HG02610 (cell line): ENCODE measurements at regions not wholly inside any gene's neighbourhood (a gene's known extent, or its start where the extent isn't known, plus 50 kb on each side); places are given as distances from the start of the nearest gene placed in this dataset.

Experiments used
- ATAC-seq: cut with Tn5 transposase; IDR thresholded peaks from one replicate; pipeline ENCODE4 v1.9.1; 2021; ENCODE audit warnings: mild to moderate bottlenecking, moderate library complexity; ENCODE audit not compliant: unreplicated experiment

DNA sequence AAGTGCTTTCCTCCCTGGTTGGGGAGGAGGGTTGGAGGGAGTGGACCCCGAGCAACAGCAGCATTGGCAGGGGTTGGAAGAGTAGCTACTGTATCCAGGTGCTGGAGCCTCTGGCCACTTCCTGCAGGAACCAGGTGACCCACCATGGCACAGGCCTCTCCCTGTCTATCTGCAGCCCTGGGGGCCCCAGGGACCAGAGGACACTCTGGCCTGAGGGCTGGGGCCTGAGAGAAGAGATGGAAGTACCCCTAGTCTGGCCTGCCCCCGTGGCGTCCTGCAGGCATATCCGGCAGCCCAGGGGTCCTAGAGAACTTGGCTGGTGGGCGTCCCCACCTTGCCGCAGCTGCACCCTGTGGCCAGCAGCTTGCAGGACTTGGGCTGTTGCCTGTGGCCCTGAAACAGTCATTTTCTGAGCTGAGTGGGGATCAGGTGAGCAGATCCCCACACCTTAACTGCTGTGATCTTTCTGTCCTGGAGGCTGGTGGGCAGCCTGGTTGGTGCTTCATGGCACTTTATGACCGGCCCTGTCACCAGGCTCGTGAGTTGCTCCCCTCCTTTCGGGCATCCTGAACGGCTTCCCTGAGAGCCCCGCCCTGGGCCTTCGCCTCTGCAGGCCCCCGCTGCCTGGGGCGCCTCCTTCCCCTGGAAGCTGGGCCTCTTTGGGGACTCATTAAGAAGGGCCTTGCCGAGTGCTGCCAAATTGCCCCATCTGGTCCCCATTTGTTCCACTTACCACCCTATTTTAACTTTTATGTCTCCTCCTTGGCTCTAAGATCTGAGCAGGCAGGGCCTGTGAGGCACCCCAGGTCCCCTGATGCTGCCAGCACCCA is 298.6 kb downstream of the SEC14L1 start:
- no peak for ATAC-seq

DNA sequence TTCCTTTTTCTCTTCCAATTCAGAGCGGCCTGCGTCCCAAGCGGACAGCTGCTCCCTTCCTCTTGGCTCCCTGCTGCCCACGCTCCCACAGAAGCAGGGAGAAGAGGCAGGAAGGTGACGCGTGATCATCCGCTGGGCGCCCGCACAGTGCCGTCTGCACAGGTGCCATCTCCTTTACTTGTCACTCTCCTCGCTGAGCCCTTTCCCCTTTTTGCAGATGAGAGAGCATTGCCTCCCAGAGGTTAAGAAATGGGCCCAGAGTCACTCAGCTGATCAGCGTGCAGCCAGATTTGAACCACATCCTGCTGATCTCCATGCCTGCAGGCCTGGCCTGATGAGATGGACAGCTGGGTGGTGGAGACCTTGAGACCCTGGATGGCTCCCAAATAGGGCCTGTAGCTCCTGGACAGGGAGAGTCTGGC is 299.8 kb downstream of the SEC14L1 start:
- ATAC-seq, result no peak

- peak; percentile 44 for ATAC-seq
Observed at GRCh38 chr17:77441130-77441920, 300.6 kb downstream of the SEC14L1 start.

DNA sequence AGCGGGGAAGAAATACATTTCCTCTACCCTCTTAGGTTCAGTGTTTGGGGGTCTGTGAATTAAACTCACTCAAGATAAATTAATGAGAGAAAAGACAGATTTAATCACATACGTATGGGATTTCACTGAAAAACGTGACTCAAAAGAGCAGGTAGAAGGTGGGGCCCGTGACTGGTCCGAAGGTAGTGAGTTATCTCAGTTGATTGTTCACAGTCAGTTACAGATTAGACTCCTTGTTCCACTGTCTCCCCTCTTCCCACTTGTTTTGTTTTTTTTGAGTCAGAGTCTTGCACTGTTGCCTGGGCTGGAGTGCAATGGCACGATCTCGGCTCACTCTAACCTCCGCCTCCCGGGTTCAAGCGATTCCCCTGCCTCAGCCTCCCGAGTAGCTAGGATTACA is 301.2 kb downstream of the SEC14L1 start:
- ATAC-seq, result no peak

- no peak for ATAC-seq
Observed at GRCh38 chr17:77442976-77443747, 302.4 kb downstream of the SEC14L1 start.

DNA sequence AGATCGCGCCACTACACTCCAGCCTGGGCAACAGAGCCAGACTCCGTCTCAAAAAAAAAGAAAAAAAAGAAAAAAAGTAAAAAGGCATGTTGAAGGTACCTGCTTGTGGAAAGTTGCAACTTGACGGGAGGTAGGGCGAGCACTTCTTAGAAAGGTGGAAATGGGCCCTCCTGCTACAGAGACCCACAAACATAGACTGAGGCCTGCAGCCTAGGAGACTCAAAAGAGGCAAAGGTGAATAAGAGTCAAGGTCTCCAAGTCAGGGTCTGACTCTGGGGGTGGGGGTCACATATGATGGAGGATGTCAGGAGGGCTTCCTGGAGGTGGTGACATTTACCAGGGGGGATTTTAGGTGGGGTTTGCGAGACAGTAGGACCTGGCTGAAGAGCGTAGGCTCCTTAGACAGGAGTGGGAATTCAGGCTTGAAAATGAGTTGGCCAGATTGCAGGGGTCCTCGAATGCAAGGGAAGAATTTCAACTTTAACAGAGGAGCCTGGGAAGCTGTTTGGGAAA is 303.0 kb downstream of the SEC14L1 start:
- no peak for ATAC-seq

DNA sequence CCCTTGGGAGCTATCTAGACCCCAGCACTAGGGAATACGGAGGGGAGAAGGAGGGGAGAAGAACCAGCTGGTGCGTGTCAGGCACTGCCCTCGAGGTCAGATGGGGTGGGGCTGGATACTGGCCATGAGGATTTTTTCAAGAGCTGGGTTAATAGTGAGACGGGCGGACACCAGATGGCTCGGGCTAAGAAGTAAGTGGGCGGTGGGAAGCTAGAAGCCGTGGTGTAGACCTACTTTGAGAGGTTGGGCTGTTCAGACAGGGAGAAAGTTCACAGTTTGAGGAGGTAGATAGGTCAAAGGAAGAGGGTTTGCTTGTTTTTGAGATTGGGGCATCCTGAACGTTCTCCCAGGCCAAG is 303.8 kb downstream of the SEC14L1 start:
- no peak for ATAC-seq

- peak; percentile 31 for ATAC-seq
Observed at GRCh38 chr17:77444984-77445759, 304.4 kb downstream of the SEC14L1 start.

DNA sequence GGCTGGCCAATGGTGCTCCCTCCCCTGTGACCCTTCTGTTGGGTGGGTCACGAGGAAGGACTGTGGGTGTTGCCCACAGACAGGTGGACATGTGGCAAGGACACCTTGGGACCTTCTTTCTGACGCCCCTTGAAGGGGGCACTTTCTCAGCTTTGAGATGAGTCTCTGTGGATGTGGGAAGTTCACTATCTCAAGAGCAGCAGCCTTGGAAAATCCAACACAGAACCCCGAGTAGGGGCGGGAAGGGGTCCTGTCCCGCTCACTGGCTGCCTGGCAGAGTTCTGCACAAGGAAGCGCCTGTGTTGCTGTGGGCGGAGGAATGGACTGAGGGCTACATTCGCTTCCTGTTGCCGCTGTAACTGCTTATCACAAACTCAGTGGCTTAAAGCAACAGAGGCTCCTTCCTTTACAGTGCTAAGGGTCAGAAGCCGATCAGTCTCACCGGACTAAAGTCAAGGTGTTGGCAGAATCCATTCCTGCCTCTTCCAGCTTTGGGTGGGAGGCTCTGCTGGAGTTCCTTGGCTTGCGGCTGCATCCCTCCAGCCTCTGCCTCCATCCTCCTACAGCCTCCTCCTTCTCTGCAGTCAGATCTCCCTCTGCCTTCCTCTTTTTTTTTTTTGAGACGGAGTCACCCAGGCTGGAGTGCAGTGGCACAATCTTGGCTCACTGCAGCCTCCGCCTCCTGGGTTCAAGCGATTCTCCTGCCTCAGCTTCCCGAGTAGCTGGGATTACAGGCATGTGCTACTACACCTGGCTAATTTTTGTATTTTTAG is 305.2 kb downstream of the SEC14L1 start:
- peak; percentile 22 for ATAC-seq

DNA sequence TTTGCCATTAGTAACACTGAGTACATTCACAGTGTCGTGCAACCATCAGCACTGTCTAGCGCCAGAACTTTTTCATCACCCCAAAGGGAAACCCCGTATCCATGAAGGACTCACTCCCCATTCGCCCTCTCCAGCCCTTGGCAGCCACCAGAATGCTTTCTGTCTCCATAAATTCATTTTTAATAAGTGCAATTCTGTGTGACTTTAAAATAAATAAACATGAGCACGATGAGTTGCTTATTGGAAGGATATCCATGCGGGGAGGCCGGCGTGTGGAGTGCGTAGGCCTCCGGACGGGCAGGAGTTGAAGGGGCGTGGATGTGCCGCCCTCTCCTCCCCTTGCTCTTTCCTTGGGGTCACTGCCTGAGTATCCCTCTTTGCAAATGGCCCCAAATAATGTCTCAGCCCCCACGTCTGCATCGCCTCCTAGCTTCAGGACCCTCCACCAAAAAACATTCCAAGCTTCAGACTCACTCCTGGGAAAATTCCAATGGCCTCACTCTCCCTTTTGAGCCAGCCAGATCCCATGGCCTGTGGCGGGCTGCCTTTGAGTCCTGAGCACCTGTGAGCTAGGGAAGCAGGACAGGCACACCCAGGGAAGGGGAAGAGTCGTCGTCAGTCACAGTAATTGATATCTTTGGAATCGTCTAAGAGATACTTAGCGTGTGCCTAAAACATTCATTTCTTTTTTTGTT is 306.3 kb downstream of the SEC14L1 start:
- no peak for ATAC-seq

GRCh38 chr17:77449373-77449907 is 308.7 kb downstream of the SEC14L1 start:
- ATAC-seq, result no peak

DNA sequence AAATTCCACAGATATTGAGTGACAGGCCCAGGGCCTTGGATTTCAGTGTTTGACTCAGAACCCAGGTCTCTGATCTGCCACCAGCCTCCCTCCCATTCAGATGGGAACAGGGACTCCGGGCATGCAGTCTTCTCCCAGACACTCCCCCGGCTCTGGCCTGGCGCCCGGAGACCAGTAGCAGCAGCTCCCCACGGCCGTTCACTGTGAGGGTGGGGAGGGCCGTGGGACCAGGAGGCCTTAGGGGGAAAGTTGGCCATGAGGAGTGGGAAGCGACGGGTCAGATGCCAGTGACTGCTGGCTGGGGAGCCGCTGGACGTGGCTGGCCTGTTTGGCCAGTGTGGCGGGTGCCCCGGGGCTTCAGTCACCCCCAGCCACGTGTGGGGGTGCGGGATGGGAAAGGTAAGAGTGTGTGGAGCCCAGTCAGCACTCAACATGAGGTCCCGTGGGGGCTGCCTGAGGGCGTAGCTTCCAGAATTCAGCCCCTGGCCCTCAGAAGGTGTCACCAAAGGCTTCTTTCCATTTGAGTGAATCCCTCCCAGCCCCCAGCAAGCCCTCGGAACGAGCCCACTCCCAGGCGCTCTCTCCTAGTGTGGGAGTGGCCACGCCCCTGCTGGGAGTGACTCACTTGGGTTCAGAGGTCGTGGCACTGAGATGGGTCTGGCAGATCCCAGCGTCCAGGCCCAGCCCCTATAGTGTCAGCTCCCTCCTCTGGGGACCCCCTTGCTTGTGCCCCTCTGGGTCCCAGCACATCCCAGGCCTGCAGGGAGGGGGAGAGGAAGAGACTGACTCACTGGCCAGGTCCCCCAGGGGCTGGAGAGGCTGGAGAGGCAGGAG is 309.4 kb downstream of the SEC14L1 start:
- ATAC-seq, result no peak

GRCh38 chr17:77450742-77451244 is 310.0 kb downstream of the SEC14L1 start:
- ATAC-seq, result no peak

- peak; percentile 43 for ATAC-seq
Observed at GRCh38 chr17:77451245-77451893, 310.6 kb downstream of the SEC14L1 start.

- no peak for ATAC-seq
Observed at GRCh38 chr17:77451894-77452852, 311.4 kb downstream of the SEC14L1 start.

DNA sequence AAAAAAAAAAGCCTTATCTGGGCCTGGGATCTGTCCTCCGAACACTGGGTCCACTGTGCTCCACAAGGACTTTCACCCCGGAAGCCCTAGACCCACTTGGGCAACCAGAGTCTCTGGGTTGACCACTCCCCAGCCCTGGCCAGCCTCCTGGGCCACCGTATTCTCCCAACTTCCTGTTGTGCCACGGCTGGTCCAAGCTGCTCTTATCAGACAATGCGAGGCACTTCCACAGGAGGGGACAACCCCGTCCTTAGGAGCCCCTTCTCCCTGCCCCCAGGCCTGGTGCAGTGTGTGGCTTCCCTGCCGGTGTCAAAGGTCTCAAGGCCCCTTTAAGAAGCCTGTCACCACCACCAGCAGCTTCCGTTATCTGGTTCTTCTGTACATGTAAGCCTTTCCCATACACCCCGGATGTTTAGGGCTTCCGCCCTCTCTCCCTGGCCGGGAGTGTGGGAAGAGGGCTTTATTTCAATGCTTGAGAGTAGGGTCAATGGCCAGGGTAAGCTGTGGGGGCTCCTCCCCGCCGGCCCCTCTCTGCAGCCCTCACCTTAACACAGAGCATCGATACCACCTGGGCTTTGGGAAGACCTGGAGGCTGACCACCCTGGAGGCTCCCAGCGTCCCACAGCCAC is 313.0 kb downstream of the SEC14L1 start:
- no peak for ATAC-seq
